Neural cell (in vitro differentiated cells): ENCODE measurements at regions not wholly inside any gene's neighbourhood (a gene's known extent, or its start where the extent isn't known, plus 50 kb on each side); places are given as distances from the start of the nearest gene placed in this dataset.

Source experiments
- H2AFZ ChIP-seq: fragments of 200-600, 300-800 bp; sonication (generic), shearing (Covaris generic); 2 replicates; pipeline ENCODE4 v1.6.0; 2014; ENCODE audit warnings: low read depth, mild to moderate bottlenecking, antibody characterized with exemption, low read length, moderate library complexity
- H3F3A ChIP-seq: fragments of 200-600 bp; shearing (Covaris generic); 2 replicates; pipeline ENCODE4 v1.6.1; 2016; ENCODE audit warnings: mild to moderate bottlenecking, moderate library complexity, mixed read lengths, antibody characterized with exemption, low read length; ENCODE audit not compliant: insufficient read depth, poor library complexity, severe bottlenecking
- H3K27ac ChIP-seq: fragments of 200-600, 300-800 bp; sonication (generic), shearing (Covaris generic); 2 replicates; pipeline ENCODE4 v1.5.1; 2014; ENCODE audit warnings: mild to moderate bottlenecking, low read length, moderate library complexity
- H3K27me3 ChIP-seq: fragments of 300-800, 200-600 bp; sonication (generic), shearing (Covaris generic); 2 replicates; pipeline ENCODE4 v1.6.0; 2014; ENCODE audit warnings: mild to moderate bottlenecking, low read depth, low read length, moderate library complexity; ENCODE audit not compliant: insufficient read depth
- H3K36me3 ChIP-seq: fragments of 300-800, 200-600 bp; sonication (generic), shearing (Covaris generic); 2 replicates; pipeline ENCODE4 v1.5.1; 2014; ENCODE audit warnings: mild to moderate bottlenecking, antibody characterized with exemption, low read length, moderate library complexity; ENCODE audit not compliant: insufficient read depth
- H3K4me2 ChIP-seq: fragments of 300-800, 200-600 bp; sonication (generic), shearing (Covaris generic); 2 replicates; pipeline ENCODE4 v1.6.0; 2014; ENCODE audit warnings: mild to moderate bottlenecking, low read length
- H3K4me3 ChIP-seq: fragments of 300-800, 200-600 bp; sonication (generic), shearing (Covaris generic); 2 replicates; pipeline ENCODE4 v1.5.1; 2014; ENCODE audit warnings: mild to moderate bottlenecking, low read length, moderate library complexity
- H3K79me2 ChIP-seq: fragments of 200-600 bp; shearing (Covaris generic); replicated peaks from 2 replicates; pipeline ENCODE4 v1.6.0; 2014; ENCODE audit warnings: mild to moderate bottlenecking, low read length, moderate library complexity; ENCODE audit not compliant: insufficient read depth
- H3K9ac ChIP-seq: fragments of 300-800, 200-600 bp; sonication (generic), shearing (Covaris generic); 2 replicates; pipeline ENCODE4 v1.6.1; 2016; ENCODE audit warnings: mild to moderate bottlenecking, low read length, mixed read lengths
- H3K9me2 ChIP-seq: fragments of 200-600 bp; shearing (Covaris generic); 2 replicates; pipeline ENCODE4 v1.6.1; 2016; ENCODE audit warnings: mild to moderate bottlenecking, low read length, mixed read lengths; ENCODE audit not compliant: insufficient read depth
- H3K9me3 ChIP-seq: fragments of 200-600, 300-800 bp; sonication (generic), shearing (Covaris generic); 2 replicates; pipeline ENCODE4 v1.6.1; 2016; ENCODE audit warnings: mild to moderate bottlenecking, mixed run types, low read length, moderate library complexity, mixed read lengths
- H4K20me1 ChIP-seq: fragments of 200-600 bp; shearing (Covaris generic); 2 replicates; pipeline ENCODE4 v1.6.1; 2016; ENCODE audit warnings: mild to moderate bottlenecking, mixed run types; ENCODE audit not compliant: insufficient read depth
- CTCF ChIP-seq: fragments of 450-650 bp; IDR thresholded peaks from 2 replicates; pipeline ENCODE4 v1.5.1; 2014; ENCODE audit warnings: antibody characterized with exemption, mild to moderate bottlenecking, moderate library complexity; ENCODE audit not compliant: poor library complexity, severe bottlenecking
- EP300 ChIP-seq: fragments of 450-650 bp; conservative IDR thresholded peaks from 2 replicates; pipeline ENCODE4 v1.6.1; 2014; ENCODE audit warnings: antibody characterized with exemption, mild to moderate bottlenecking, moderate library complexity; ENCODE audit not compliant: poor library complexity, severe bottlenecking
- EZH2 ChIP-seq: fragments of 200-600, 300-800 bp; shearing (Covaris generic), sonication (generic); IDR thresholded peaks from 2 replicates; pipeline ENCODE4 v1.6.1; 2014; ENCODE audit warnings: antibody characterized with exemption, low read length, borderline replicate concordance, mild to moderate bottlenecking; ENCODE audit not compliant: insufficient read depth, poor library complexity, severe bottlenecking
- MXI1 ChIP-seq: fragments of 450-650 bp; conservative IDR thresholded peaks from 2 replicates; pipeline ENCODE4 v1.6.1; 2014; ENCODE audit warnings: antibody characterized with exemption, mild to moderate bottlenecking; ENCODE audit not compliant: poor library complexity, severe bottlenecking
- POLR2AphosphoS5 ChIP-seq: IDR thresholded peaks from 2 replicates; pipeline ENCODE4 v1.6.1; 2012
- RAD21 ChIP-seq: fragments of 450-650 bp; conservative IDR thresholded peaks from 2 replicates; pipeline ENCODE4 v1.6.1; 2014; ENCODE audit warnings: antibody characterized with exemption, mild to moderate bottlenecking, moderate library complexity
- REST ChIP-seq: IDR thresholded peaks from 2 replicates; pipeline ENCODE4 v1.6.1; 2012; ENCODE audit warnings: borderline replicate concordance
- SMC3 ChIP-seq: fragments of 450-650 bp; conservative IDR thresholded peaks from 2 replicates; pipeline ENCODE4 v1.6.1; 2014; ENCODE audit warnings: antibody characterized with exemption, mild to moderate bottlenecking, moderate library complexity; ENCODE audit not compliant: poor library complexity
- TAF1 ChIP-seq: IDR thresholded peaks from 2 replicates; pipeline ENCODE4 v1.6.1; 2012; ENCODE audit warnings: low read depth

GRCh38 chr13:86831084-86831483, 840.1 kb upstream of the SLITRK5 start:
- TF ChIP-seq SMC3 (no peak), EP300 (no peak), CTCF (no peak), TAF1 (no peak)
- no peak overlapping the region for H3K4me3 ChIP-seq
- H3K79me2 ChIP-seq: no peaks in the 10 kb centered on the region
- no peaks in the 10 kb centered on the region for H3K27me3 ChIP-seq
- H3K27ac ChIP-seq: no peak overlapping the region
- no peak overlapping the region for H3K9ac ChIP-seq
- no peaks in the 10 kb centered on the region for H3K9me3 ChIP-seq
- no peaks in the 10 kb centered on the region for H3K9me2 ChIP-seq
- H3F3A ChIP-seq: no peaks in the 10 kb centered on the region
- H4K20me1 ChIP-seq: no peaks in the 10 kb centered on the region
- no peak overlapping the region for H2AFZ ChIP-seq
- H3K36me3 ChIP-seq: no peaks in the 10 kb centered on the region
- H3K4me2 ChIP-seq: no peak overlapping the region

GRCh38 chr13:86838411-86839120, 832.6 kb upstream of the SLITRK5 start:
- TF ChIP-seq POLR2AphosphoS5 (no peak), MXI1 (no peak), RAD21 (no peak), REST (no peak), SMC3 (no peak), EP300 (no peak), TAF1 (no peak), EZH2 (no peak), CTCF (no peak)
- Histone ChIP-seq H3K9me2 (no peaks in the 10 kb centered on the region), H3K4me3 (no peak overlapping the region), H3K27me3 (no peaks in the 10 kb centered on the region), H3F3A (no peaks in the 10 kb centered on the region), H3K36me3 (no peaks in the 10 kb centered on the region), H3K27ac (no peak overlapping the region), H3K4me2 (no peak overlapping the region), H3K9me3 (peaks cover 2% of the 10 kb centered on the region), H4K20me1 (no peaks in the 10 kb centered on the region), H2AFZ (no peak overlapping the region), H3K79me2 (no peaks in the 10 kb centered on the region), H3K9ac (no peak overlapping the region)
